Ammon's horn (tissue), 1 donor: ENCODE measurements at regions not wholly inside any gene's neighbourhood (a gene's known extent, or its start where the extent isn't known, plus 50 kb on each side); places are given as distances from the start of the nearest gene placed in this dataset.

Experiments used
- DNase-seq: peaks from one replicate; pipeline ENCODE4 v3.0.0-alpha.2; 2016; ENCODE audit warnings: low spot score

- peak; percentile 34 for DNase-seq
Observed at GRCh38 chr12:67498991-67499390, 149.6 kb upstream of the DYRK2 start.

DNA sequence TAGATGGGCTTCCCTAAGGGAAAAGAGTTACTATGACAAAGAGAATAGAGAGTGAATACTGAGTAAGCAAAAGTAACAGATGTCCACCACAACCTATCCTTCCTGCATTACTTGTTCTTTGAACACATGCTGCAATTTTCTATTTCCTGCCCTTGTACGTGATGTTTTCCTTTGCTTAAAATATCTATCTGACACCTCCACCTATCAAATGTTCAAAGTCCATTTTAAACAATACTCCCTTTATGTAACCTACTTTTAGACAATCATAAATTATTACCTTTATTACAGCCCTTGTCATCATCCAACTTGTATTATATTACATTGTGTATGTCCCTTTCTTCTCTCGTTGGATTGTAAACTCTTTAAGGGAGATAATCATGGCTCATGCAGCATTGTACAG is 147.2 kb upstream of the DYRK2 start:
- no peak for DNase-seq

GRCh38 chr12:67504026-67504425 is 144.5 kb upstream of the DYRK2 start:
- DNase-seq: no peak

- DNase-seq: no peak
Observed at GRCh38 chr12:67506739-67507138, 141.8 kb upstream of the DYRK2 start.

- DNase-seq: no peak
Observed at GRCh38 chr12:67508830-67509229, 139.7 kb upstream of the DYRK2 start.

GRCh38 chr12:67509666-67510386 is 138.7 kb upstream of the DYRK2 start:
- DNase-seq: no peak

- DNase-seq: no peak
Observed at GRCh38 chr12:67512061-67512460, 136.5 kb upstream of the DYRK2 start.

GRCh38 chr12:67514502-67514901 is 134.0 kb upstream of the DYRK2 start:
- DNase-seq: no peak

DNA sequence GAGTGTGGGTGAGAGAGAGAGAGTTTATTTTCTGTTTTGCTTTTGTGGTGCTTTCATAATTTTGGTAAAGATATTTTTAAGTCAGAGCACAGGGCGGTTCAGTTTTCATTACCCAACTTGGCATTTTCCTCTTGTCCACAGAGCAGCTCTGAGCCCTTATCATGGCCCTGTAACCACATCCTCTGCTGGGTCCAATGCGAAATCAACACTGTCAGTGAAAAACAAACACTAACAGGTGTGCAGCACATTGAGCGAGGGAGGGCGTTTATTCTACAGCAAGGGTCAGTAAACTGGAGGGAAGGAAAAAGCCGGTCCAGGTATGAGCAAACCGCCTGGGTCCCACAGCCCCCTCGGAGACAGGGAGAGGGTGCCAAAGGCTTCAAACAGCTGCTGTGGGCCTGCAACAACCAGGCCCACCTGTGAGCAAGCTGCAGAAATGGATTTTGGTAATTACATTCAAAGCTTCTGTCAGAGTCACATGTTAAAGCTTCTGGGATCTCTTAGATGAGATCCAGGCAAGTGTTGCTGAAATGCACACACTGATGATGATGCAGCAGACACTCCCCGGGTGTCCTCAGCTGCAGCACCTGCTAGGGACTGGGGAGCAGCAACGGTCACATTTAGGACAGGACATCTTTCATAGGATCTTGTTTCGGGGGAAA is 132.7 kb upstream of the DYRK2 start:
- no peak for DNase-seq

DNA sequence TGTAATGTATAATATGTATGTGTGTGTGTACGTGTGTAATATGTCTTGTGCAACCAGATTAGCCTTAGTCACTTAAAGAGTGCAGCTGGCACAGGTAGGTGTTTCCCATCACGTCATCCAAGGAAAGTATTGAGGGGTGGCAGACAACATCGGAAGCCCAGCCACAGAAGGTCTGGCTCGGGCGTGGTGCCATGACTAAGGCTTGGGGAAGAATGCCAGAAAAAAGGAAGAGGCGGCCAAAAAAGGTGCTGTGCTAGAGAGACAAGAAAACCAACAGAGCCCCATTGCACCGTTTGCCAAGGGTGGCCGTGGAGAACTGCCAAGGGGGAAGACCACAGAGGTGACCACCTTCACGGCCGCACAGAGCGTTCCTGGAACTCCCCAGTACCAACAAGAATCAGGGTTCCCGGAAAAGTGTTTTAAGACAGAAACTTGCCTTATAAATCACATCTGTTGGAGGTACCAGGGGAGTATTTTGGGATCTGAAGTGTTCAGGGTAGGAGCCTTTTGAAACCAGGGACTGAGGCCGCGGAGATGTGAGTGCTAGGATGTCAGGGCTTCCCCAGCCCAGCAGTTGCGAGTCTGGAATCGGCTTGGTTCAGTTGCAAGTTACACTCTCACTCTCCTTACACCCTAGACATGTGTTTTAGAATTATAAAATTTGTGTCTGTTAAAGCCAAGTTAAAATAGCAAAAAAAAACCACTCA is 131.2 kb upstream of the DYRK2 start:
- DNase-seq: no peak

GRCh38 chr12:67519484-67520433 is 128.8 kb upstream of the DYRK2 start:
- DNase-seq: no peak

DNA sequence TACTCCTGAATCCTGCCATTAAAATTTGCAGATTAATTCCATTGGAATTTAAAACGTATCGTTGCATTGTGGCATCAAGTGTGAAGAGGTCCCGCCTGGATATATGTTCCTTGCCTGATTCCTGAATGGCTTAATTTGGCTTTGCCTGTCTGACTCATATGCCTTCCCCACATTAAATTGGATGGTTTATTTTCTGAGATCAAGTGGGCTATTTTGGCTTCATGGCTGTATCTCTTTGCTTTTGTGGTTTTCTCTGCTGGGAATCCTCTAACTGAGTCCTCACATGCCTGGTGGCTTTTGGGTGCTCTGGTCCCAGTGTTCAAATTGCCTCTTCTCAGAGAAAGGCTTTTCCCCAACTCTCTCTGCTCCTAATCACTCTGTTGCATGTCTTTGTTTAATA is 127.9 kb upstream of the DYRK2 start:
- DNase-seq: no peak

- DNase-seq: no peak
Observed at GRCh38 chr12:67522222-67522621, 126.3 kb upstream of the DYRK2 start.

DNA sequence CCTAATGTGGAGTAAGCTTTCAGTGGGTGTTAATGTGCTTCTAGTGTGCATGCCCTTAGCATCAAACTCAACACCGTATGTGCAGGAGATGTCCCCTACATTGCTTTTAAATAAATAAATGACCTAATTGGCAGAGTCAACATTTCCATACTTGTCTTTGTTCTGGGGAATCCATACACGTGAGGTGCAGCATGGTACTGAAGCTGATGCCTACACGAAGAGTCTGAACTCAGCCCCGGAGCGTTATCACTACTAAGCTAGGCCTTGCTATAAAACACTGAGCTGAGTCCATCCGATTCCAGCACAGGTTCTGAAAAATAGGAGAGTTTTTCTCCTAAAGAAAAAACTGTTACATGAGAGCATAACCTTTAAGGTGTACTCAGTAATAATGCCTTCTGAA is 125.0 kb upstream of the DYRK2 start:
- no peak for DNase-seq

GRCh38 chr12:67524861-67525616 is 123.5 kb upstream of the DYRK2 start:
- peak; percentile 41 for DNase-seq

- DNase-seq: no peak
Observed at GRCh38 chr12:67525617-67525884, 123.0 kb upstream of the DYRK2 start.

DNA sequence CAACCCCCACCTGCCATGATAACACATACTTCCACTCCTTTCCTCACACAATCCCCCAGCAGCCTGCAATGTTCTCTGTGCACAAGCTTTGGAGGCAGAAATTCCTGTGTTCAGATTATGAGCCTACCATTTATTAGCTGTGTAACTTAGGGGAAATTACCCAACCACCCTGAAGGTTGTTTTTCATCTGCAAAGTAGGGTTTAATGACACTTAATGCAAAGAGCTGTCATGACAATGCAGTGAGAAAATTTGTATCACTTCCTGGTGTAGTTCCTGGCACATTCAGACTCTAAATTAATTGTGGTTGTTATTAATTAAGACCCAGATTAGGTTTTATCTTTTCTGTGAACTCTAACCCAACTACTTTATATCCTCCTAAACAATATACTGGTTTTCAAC is 122.4 kb upstream of the DYRK2 start:
- DNase-seq: no peak

DNA sequence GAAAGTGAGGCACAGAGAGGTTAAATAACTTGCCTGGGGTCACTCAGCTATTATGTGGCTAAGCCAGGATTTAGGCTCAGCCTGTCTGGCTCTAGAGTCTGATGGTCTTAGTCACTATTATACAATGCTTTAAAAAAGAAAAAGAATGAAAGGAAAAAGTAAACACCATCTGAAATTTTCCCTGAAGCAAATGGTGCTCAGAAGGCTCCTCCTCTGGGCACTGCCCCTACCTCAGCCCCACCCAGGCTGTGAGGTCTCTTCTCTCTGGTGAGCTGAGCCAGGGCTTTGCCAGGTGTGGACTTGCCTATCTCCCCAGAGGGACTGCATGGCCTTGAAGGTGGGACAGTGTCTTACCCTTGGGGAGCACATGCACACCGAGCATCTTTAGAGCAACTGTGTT is 117.5 kb upstream of the DYRK2 start:
- no peak for DNase-seq

GRCh38 chr12:67531501-67531900 is 117.0 kb upstream of the DYRK2 start:
- DNase-seq: no peak

DNA sequence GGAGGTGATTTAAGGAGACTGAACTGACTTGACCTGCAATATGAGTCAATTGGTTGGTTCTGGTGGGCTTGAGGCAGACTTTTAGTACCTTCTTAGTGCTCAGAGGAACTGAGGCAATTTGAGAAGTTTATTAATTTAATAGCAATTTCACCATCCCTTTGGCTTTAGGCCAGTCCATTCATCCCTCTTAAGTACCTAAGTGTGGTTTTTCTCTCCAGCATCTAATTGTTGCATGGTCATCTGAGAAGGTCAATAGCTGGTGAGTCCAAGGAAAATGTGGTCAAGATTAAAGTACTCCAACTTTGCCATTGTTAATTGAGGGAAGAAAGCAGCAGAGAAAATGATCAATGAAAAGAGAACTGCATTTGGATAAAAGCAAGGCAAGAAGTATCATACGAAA is 115.4 kb upstream of the DYRK2 start:
- DNase-seq: no peak

- no peak for DNase-seq
Observed at GRCh38 chr12:67534046-67534445, 114.5 kb upstream of the DYRK2 start.

GRCh38 chr12:67534681-67535080 is 113.9 kb upstream of the DYRK2 start:
- DNase-seq: no peak
